ENCODE measurements at regions not wholly inside any gene's neighbourhood (a gene's known extent, or its start where the extent isn't known, plus 50 kb on each side); places are given as distances from the start of the nearest gene placed in this dataset.
A peak's percentile ranks its signal among the peaks of the same experiment; 100 is the strongest.

DNA sequence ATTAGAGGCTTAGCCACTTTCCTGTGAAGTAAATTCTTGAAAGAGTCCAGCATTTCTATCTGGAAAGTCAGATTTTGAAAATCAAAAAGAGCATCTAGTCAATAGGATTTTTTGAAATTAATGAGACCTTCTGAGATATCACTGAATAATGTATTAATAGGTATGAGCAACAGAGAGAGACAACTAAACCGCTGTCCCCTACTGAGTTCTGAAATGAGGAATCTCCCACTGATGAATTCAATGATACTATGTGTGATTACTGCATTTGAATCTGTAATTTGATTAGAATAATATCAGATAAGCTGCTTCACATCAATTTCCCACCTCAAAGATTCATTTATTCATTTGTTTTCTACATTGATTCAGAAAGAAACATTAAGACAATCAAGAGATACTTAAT is 252.8 kb downstream of the TMX3 start:
- DNase-seq: no peak

DNA sequence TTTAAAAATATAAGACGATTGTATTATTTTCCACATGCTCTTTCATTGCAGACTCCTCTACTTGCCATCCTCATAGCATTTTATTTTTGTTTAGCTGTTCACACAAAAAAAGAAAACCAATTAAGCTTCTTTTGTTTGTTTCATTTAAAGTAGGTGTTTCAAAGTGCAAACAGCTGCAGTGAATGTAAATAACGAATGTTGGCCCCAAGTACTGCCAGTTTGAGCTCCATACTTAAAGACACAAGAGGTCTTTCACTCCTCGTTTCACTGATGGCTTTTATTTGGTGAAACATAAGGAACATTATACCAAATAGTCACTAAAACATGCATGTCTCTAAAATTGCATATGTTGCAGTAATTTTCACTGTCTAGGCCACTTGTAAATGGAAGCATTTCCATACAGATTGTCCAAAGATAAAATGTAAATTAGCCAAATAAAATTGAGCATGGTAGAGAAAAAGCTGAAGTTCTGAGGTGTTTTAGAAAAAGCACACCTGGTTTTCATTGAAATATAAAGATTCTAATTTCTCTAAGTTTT is 253.4 kb downstream of the TMX3 start:
- DNase-seq: no peak

DNA sequence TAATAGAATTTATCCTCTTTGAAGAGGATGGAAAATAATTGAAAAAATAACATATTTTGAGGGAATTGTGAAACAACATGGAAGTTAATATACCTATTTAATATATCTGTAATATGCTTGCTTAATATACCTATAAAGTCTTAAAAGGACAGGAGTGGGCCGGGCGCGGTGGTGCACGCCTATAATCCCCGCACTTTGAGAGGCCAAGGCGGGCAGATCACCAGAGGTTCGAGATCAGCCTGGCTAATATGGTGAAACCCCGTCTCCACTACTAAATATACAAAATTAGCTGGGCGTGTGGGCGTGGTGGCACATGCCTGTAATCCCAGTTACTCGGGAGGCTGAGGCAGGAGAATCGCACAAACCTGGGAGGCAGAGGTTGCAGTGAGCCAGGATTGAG is 254.9 kb downstream of the TMX3 start:
- DNase-seq: no peak

DNA sequence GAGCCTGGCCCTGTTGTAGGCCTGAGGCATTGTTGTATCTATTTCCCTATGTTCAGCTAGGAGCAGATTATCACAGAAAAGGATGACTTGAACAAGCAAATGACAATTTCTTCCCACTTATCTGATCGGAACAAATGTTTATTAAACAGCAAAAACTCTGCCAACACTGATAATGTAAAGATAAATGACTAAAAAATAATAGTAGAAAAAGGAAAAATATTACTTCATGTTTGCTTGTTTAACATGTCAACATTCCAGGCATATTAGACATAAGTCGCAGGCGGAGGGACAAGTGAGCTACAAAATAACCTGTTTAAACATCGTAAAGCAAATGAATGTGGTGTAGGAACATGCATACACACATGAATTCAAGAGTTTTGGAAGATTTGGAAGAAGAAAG is 257.9 kb downstream of the TMX3 start:
- DNase-seq: no peak

DNA sequence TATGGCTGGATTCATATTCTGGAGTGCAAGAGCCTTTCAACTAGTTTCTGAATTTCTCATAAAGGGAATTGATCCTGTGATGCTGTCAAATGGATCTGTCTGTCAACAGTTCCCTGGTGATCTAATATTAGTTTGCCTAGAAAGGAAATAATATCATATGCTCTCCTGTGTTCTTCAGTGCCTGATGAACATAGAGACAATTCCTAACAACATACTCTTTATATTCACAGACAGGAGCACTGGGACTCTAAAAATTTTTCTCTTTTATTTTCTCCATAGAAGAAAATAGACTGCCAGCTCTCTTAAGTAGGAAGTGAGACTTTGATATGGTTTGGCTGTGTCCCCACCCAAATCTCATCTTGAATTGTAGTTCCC is 259.7 kb downstream of the TMX3 start:
- no peak for DNase-seq

DNA sequence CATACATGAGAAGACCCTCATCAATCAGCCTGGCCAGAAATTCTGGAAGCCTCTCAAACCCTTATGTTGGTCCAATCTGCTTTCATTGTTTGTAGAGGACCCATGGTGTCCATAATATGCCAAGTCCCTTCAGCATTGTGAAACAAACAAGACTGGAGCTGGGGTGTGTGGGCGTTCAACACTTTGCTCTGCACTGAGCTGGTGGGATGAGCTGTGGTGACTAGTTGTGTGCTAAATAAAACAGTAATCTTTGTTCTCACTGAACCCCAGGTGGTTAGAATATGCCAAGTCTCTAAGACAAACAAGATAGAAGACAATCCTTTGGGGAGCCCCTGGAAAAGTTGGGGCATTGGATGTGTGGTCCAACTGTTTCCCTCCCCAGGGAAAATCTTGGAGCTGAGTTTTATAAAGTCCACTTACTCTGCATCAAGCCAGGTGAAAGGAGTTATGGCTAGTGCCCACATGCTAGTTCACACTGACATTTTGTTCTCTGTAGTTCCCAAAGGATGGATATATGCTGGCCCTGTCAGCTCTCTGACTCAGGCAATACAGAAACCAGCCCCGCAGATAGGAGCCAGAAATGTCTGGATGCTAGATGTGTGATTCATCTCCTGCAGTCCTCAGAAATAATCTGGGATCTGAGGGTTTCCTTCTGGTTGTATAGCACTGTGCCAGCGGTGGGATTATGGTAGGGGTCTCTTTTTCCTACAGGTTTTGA is 260.2 kb downstream of the TMX3 start:
- DNase-seq: no peak

DNA sequence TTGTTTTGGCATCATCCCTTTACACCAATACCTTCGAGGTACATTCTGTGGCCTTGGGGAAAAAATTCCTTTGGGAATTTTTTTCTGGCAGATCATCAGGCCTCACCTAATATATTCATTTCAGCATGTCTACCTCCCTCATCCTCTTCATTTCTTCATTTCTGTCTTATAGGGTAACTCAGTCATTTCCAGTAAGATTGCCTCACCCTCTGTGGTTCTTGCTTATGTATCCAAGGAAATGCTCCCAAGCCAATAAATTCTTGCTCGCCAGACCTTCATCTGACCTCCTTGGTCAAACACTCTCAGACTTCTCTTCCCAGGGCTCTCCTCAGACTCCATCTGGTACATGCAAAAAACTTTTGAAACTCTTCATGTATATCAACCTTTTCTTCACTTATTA is 265.6 kb downstream of the TMX3 start:
- no peak for DNase-seq

DNA sequence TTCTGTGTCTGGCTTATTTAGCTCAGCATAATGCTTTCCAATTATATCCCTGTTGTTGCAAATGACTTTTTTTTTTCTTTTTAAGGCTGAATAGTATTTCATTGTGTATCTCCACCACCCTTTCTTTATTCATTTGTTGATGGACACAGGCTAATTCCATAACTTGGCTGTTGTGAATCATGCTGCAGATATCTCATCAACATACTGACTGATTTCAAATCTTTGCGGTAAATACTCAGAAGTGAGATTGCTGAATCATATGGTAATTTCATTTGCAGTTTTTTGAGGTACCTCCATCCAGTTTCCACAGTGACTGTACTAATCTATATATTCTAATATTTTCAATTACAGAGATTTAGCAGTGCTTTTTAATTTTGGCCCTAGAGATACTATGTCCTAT is 266.2 kb downstream of the TMX3 start:
- no peak for DNase-seq

DNA sequence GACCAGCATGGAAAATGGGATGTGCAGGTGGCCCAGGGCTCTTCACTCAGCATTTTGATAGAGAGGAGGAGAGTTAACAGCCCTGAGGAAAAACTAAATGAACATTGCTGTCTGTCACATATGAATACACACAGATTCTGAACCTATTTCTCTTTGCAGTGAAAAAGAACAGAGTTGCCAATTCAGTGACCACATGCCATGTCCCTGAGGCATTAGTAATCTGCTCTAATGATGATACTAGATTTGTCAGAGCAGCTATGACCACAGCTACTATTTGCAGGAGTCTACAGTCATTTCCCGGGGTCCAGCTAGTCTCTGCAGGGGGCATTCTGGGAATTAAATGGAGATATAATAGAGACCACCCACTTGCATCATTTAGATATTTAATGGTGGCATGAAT is 267.6 kb downstream of the TMX3 start:
- no peak for DNase-seq

DNA sequence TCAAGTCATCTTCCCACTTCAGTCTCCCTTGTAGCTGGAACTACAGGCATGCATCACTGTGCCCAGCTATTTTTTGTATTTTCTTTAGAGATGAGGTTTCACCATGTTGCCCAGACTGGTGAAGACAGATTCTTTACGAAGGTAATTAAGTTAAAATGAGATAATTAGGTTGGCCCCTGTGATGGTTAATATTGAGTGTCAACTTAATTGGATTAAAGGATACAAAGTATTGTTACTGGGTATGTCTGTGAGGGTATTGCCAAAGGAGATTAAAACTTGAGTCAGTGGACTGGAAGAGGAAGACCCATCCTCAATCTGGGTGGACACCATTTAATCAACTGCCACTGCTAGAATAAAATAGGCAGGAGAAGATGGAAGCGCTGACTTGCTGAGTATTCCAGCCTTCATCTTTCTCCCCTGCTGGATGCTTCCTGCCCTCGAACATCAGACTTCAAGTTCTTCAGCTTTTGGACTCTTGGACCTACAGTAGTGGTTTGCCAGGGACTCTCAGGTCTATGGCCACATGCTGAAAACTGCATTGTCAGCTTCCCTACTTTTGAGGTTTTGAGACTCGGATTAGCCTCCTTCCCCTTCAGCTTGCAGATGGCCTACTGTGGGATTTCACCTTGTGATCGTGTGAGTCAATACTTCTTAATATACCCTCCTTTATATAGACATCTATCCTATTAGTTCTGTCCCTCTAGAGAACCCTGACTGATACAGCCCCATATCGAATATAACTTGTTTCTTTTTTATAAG is 269.1 kb downstream of the TMX3 start:
- no peak for DNase-seq

DNA sequence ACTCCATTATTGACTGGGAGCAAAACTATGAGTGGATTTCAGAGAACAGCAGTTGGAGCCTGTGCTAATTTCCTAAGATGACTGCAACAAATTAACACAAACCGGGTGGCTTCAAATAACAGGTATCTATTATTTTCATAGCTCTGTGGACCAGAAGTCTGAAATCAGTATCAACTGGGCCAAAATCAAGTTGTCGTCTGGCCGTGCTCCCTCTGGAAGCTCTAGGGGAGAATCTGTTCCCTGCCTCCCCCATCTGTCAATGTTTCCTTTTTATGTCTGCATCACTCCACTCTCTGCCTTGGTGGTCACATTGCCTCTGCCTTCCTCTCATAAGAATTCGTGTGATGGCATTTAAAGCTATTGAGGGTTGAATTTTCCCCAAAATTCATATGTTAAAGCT is 269.8 kb downstream of the TMX3 start:
- no peak for DNase-seq

DNA sequence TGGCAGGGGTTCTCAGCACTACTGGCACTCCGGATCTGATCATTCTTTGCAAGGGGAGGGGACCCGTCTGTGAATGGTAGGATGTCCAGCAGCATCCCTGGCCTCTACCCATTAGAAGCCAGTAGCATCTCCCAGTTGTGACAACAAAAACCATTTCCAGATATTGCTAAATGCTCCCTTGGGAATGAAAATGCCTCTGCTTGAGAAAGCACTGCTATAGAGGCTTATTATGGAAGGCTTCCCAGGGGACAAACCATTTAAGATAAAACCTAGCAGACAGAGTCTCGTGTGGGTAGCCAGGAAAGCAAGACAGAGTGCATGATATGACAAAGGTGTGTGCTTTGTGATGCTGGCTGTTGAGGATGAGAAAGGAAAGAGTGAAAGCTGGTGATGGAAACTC is 273.7 kb downstream of the TMX3 start:
- DNase-seq: no peak

DNA sequence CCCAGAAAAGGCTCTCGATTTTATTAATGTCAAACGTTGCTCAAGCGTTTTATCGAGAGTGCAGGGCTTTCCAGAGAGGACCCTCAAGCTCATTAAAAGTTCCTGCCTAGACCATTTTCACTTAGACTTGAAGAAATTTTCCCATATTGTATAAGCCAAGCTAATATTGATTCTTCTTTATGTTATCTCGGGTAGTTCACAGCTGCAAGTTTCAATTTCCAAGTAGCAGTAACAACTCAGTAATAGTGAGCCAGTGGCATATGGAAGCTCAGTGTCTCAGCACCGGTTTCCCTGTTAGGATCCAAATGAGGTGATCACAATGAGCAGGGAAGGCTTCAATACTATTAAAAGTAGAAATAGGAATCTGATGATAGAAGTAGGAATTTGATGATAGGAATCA is 274.5 kb downstream of the TMX3 start:
- DNase-seq: no peak

DNA sequence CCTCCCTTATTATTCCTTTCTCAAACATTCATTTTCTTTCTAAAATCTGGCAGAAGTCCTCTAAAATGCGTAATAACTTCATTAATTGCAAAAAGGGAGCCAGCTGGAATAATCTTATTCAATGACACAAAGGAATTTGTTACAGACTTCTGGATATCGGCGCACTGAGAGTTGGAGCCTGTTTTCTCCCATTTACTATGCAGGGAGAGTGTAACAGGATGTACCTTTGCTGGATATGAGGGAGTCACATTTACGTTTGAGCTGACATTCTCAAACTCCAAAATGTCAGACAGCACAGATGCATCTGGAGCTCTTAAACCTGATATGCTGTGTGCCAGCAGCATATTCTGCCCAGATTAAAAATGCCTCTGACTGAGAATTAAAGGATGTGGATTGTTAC is 275.3 kb downstream of the TMX3 start:
- DNase-seq: no peak

DNA sequence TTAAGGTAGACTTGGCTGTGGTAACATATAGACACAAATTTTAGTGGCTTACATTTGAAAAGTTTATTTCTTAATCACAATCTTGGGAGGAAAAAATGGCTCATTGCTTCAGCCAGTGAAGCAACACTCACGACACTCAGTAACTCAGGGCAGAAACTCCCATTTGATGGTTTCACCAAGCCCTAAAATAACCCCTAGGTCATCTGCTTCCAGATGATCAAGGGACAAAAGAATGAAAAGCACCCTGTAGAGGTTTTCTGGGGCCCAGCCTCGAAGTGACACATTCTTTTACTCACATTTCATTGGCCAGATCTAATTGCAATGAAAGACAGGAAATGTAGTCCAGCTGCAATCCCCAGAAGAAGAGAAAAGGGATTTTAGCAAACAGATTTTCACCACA is 275.9 kb downstream of the TMX3 start:
- no peak for DNase-seq

DNA sequence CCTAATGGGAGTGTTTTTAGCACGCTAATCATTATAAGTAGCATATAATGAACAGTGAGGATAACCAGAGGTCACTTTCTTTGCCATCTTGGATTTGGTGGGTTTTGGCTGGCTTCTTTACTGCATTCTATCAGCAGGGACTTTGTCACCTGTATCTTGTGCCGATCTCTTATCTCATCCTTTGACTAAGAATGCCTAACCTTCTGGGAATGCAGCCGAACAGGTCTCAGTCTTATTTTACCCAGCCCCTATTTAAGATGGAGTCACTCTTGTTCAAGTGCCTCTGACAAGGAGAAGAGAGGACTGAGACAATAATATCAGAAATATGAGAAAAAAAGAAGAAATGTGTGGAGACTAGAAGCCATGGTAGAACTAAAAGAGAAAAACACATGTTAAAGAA is 276.4 kb downstream of the TMX3 start:
- DNase-seq: no peak

DNA sequence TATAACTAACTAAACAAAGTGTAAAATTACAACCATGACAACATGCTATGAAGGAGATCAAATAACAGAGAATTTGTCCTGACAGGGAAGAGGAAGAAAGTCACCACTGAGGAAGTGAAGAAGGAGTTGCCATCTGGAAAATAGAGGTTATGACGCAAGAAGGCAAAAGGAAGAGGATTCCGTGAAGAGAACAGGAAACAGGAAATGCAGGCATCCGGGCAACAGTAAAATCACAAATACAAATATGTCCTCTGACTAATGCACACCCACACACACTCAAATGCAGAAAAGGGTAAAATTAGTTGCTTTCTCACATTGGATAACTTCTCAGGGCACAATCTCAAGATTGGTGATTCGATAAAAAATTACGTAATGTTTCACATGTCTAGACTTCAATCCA is 278.4 kb downstream of the TMX3 start:
- no peak for DNase-seq

DNA sequence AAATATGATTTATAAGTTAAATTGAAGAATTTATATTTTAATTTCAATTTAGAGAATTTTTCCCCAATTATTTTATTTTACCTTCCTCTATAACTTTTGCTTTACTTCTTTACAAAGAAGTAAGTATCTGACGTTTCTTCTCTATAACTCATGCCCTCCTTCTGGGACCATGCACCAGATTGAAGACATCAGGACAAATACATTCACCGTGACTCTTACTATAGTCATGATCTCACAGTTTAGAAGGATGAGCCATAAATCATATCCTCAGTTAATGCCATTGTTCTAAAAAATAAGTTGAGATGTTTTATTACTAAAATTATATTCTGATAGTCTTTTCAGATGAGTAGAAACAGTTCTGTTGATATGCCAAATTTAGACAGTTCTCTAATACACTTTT is 279.3 kb downstream of the TMX3 start:
- DNase-seq: no peak

DNA sequence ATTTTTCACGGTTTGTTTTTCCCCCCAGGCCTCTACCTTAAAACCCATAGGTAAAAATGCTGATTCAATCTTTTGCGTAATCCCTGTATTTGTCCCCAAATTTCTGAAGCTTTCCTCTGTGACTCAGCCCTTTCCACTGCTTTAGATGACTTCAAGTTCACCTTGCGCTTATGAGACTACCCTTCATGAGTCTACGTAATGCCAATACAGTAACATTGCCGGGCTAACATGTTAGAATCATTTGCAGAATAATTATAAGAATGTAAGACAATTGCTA is 283.0 kb downstream of the TMX3 start:
- DNase-seq: no peak

DNA sequence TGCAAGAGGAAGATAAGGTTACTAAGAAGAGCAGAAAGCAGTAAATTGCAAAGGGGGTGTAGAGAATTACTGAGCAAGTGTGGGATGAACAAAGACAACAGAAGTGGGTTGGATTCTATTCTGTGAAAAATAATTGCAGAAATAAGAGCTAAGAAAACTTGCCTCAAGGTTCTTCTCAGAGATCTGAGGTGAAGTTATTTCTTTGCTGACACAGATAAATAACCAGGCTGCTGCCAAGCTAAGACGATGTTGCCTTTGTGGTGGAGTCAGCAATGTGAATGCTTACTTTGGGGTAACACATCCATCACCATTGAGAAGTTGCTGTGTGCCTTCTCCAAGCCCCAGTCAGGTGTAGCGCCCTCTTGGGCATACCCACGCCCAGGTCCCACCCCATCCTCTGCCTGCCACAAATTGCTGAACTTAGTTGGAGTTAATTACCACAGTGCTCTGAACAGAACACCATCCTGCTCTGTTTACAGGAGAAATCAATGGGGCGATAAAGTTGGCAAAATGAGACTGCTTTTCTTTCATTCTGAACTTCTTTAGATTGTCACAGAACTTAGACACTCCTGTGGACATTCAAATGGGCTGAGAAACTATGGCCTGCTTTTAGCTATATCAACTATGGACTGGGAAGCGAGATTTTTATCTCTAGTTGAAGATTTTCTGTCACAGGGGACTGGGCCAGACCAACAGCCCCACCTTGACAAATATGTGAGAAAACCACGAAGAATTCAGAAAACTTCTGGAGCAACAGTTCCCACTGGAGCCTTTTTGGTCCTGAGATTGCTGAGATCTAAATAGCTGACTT is 283.6 kb downstream of the TMX3 start:
- no peak for DNase-seq

DNA sequence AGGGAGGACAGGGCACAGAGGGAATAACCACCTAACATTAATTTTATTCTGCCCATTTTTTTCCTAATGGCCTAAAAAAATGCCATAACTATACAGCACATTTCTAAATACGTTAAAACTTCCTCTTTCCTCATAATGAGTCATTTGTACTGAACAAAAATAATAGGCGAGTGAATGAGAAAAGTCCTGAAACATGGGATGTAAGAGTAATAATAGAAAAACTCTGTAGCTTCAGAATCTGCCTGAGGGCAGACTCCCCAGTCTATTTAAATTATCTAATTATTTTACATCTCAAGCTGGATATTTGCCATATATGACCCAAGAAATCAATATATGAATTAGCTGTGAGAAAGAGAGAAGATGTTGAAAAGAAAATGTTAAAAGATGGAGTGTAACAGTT is 285.1 kb downstream of the TMX3 start:
- DNase-seq: no peak

DNA sequence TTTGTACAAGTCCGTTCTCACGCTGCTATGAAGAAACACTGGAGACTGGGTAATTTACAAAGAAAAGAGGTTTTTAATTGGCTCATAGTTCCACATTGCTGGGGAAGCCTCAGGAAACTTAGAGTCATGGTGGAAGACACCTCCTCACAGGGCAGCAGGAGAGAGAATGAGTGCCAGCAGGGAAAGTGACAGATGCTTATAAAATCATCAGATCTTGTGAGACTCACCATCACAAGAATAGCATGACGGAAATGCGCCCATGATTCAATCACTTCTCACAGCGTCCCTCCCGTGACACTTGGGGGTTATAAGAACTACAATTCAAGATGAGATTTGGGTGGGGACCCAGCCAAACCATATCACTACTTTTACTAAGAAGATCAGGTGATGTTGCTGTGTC is 285.8 kb downstream of the TMX3 start:
- no peak for DNase-seq

DNA sequence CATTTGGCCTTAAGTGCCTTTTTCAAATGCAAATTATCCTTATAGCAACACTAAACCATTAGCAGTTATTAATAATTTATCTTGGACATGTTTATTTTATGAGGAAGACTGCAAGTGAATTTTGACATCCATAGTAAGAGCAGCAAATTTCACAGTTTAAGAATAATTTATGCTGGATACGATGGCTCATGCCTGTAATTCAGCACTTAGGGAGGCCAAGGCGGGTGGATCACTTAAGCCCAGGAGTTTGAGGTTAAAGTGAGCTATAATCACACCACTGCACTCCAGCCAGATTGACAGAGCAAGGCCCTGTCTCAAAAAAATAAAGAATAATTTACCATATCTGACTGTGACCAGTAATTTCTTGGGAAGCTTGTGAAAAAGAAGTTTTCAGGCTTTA is 286.2 kb downstream of the TMX3 start:
- no peak for DNase-seq

DNA sequence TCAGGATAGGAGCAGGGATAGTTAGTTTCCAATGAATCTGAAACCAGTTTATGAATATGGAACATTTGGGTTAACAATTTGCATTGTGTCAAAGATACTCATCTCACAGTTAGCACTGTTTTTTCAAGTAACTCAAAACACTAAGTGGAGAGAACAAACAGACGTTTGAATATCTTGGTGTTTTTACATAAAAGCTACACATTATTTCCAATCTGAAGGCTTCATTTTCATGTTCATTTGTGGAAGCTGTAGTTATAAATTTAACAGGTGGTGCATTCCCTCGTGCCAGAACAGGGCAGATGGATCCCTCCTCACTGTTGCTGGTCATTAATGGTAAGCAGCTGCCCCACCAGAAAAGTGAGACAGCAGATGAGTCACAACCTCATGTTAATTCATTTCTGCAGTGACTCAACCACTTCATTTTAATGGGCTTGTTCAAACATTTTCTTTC is 286.9 kb downstream of the TMX3 start:
- peak; percentile 45 for DNase-seq
